ENCODE measurements at regions not wholly inside any gene's neighbourhood (a gene's known extent, or its start where the extent isn't known, plus 50 kb on each side); places are given as distances from the start of the nearest gene placed in this dataset.

GRCh38 chr14:94682061-94682516 is 69.9 kb downstream of the SERPINA3 start:
- no peak for DNase-seq

GRCh38 chr14:94681300-94682060 is 69.3 kb downstream of the SERPINA3 start:
- DNase-seq, result no peak

- DNase-seq, result no peak
Observed at GRCh38 chr14:94680862-94681288, 68.7 kb downstream of the SERPINA3 start.

GRCh38 chr14:94679937-94680861 is 68.0 kb downstream of the SERPINA3 start:
- no peak for DNase-seq

- DNase-seq, result no peak
Observed at GRCh38 chr14:94679106-94679810, 67.1 kb downstream of the SERPINA3 start.

- DNase-seq, result no peak
Observed at GRCh38 chr14:94677747-94678146, 65.6 kb downstream of the SERPINA3 start.

- no peak for DNase-seq
Observed at GRCh38 chr14:94677213-94677612, 65.0 kb downstream of the SERPINA3 start.

- no peak for DNase-seq
Observed at GRCh38 chr14:94676495-94677185, 64.4 kb downstream of the SERPINA3 start.

- no peak for DNase-seq
Observed at GRCh38 chr14:94675036-94675435, 62.8 kb downstream of the SERPINA3 start.

GRCh38 chr14:94673781-94674231 is 61.6 kb downstream of the SERPINA3 start:
- no peak for DNase-seq
